Panc1 (cell line): ENCODE measurements at regions not wholly inside any gene's neighbourhood (a gene's known extent, or its start where the extent isn't known, plus 50 kb on each side); places are given as distances from the start of the nearest gene placed in this dataset.

ENCODE experiments used
- ATAC-seq: fragments of 200-7000 bp; cut with Tn5 transposase; 2 replicates; pipeline ENCODE4 v1.9.1; 2020; ENCODE audit warnings: mild to moderate bottlenecking, moderate library complexity
- BruUV-seq: library from RNA; stranded (reverse); fragments of 400-500 nt; replicated peaks from 2 replicates; lab custom pipeline; 2021; lab: Mats Ljungman, UMichigan
- CTCF ChIA-PET: fragments of 300-600 bp; sonication (Branson Sonifier 250); formaldehyde crosslinking; loops from one replicate; lab custom pipeline; 2022; ENCODE audit warnings: antibody characterized with exemption; lab: Charles Lee
- POLR2A ChIA-PET: fragments of 300-600 bp; sonication (Branson Sonifier 250); formaldehyde crosslinking; loops from one replicate; lab custom pipeline; 2022; ENCODE audit warnings: antibody characterized with exemption; lab: Charles Lee
- DNase-seq: peaks from one replicate; pipeline ENCODE4 v3.0.0-alpha.2; 2010; ENCODE audit warnings: low read depth, low spot score
- H3K27ac ChIP-seq: 2 replicates; pipeline ENCODE4 v1.5.1; 2011; ENCODE audit warnings: mild to moderate bottlenecking, low read length, inconsistent platforms
- H3K27me3 ChIP-seq: fragments of 200-500 bp; sonication (Bioruptor generic); 2 replicates; pipeline ENCODE4 v1.6.0; 2014; ENCODE audit warnings: low read length, inconsistent platforms; ENCODE audit not compliant: control insufficient read depth, insufficient read depth
- H3K36me3 ChIP-seq: fragments of 200-500 bp; sonication (Bioruptor generic); 2 replicates; pipeline ENCODE4 v1.5.1; 2014; ENCODE audit warnings: inconsistent platforms, mild to moderate bottlenecking, low read length, moderate library complexity; ENCODE audit not compliant: control insufficient read depth, insufficient read depth
- H3K4me1 ChIP-seq: 2 replicates; pipeline ENCODE4 v1.5.1; 2011; ENCODE audit warnings: inconsistent platforms, mild to moderate bottlenecking, low read length, moderate library complexity; ENCODE audit not compliant: control insufficient read depth, insufficient read depth
- H3K4me3 ChIP-seq, 2 experiments: 2 replicates each; pipeline ENCODE4 v1.5.1; 2011 to 2012; ENCODE audit warnings: low read depth in 2 of 2, low read length in 2 of 2, mild to moderate bottlenecking in 2 of 2, inconsistent platforms in 1 of 2, moderate library complexity in 1 of 2
- H3K9me3 ChIP-seq: fragments of 200-500 bp; sonication (Bioruptor generic); 2 replicates; pipeline ENCODE4 v1.5.1; 2014; ENCODE audit warnings: low read depth, mild to moderate bottlenecking, inconsistent platforms, low read length, moderate library complexity; ENCODE audit not compliant: control insufficient read depth, insufficient read depth
- CTCF ChIP-seq: fragments of 450-650 bp; IDR thresholded peaks from 2 replicates; pipeline ENCODE4 v1.5.1; 2017; ENCODE audit warnings: mild to moderate bottlenecking
- POLR2AphosphoS5 ChIP-seq: IDR thresholded peaks from 2 replicates; pipeline ENCODE4 v1.6.1; 2012; ENCODE audit warnings: mild to moderate bottlenecking, low read depth, low read length, moderate library complexity
- REST ChIP-seq, 2 experiments: IDR thresholded peaks; 2 replicates each; pipeline ENCODE4 v1.6.1; 2011 to 2012; ENCODE audit warnings: low read depth in 2 of 2, control low read depth in 1 of 2, low read length in 1 of 2, mild to moderate bottlenecking in 1 of 2, moderate library complexity in 1 of 2; ENCODE audit not compliant: insufficient read depth in 1 of 2
- SIN3A ChIP-seq: IDR thresholded peaks from 2 replicates; pipeline ENCODE4 v1.6.1; 2012; ENCODE audit warnings: low read depth, mild to moderate bottlenecking, low read length, moderate library complexity, borderline replicate concordance; ENCODE audit not compliant: insufficient read depth
- TCF7L2 ChIP-seq: IDR thresholded peaks from 2 replicates; pipeline ENCODE4 v1.6.1; 2011; ENCODE audit warnings: mild to moderate bottlenecking, low read depth, low read length, inconsistent platforms
- in situ Hi-C: cut with HindIII; loops from 2 replicates; pipeline ENCODE4 v1.10.0; 2016; ENCODE audit warnings: low sequenced_read_pairs, low pct_unique_long_range_greater_than_20kb
- intact Hi-C: fragments of 100-400 bp; cut with micrococcal nuclease; formaldehyde crosslinking; loops from one replicate; pipeline ENCODE4 v1.10.0; 2022; ENCODE audit not compliant: unreplicated experiment

- H3K27ac ChIP-seq = no peak overlapping the region
- H3K36me3 ChIP-seq = no peaks in the 10 kb centered on the region
- no TSS peak for BruUV-seq
- no peaks in the 10 kb centered on the region for H3K4me1 ChIP-seq
- TF ChIP-seq POLR2AphosphoS5 = no peak
- no peak for TF ChIP-seq TCF7L2
- TF ChIP-seq SIN3A = no peak
- no peak for TF ChIP-seq CTCF
- TF ChIP-seq REST (IDR thresholded peaks at IDR 0.05; ENCODE audit: insufficient read depth in 1 of 2, low read depth in 2 of 2, low read length in 1 of 2) = no peak
- POLR2A ChIA-PET = no interaction called here
- intact Hi-C loops = no loop called here
- no peak for ATAC-seq
- no peak for DNase-seq
- no peaks in the 10 kb centered on the region for H3K9me3 ChIP-seq
- CTCF ChIA-PET = no interaction called here
- H3K4me3 ChIP-seq = no peak overlapping the region
- in situ Hi-C loops = no loop called here
- H3K27me3 ChIP-seq = no peaks in the 10 kb centered on the region
These were observed 73.4 kb upstream of the ATG10 start for GRCh38 chr5:81898403-81898802.

GRCh38 chr5:81896764-81897163 is 75.1 kb upstream of the ATG10 start:
- CTCF ChIA-PET = no interaction called here
- H3K4me3 ChIP-seq = no peak overlapping the region
- no TSS peak for BruUV-seq
- intact Hi-C loops = no loop called here
- in situ Hi-C loops = no loop called here
- DNase-seq (no peak), ATAC-seq (no peak)
- no peak for TF ChIP-seq SIN3A
- TF ChIP-seq CTCF = no peak
- no peak for TF ChIP-seq POLR2AphosphoS5
- no peak for TF ChIP-seq REST (IDR thresholded peaks at IDR 0.05; ENCODE audit: insufficient read depth in 1 of 2, low read depth in 2 of 2, low read length in 1 of 2)
- TF ChIP-seq TCF7L2 = no peak
- H3K27ac ChIP-seq = no peak overlapping the region
- POLR2A ChIA-PET = no interaction called here
- no peaks in the 10 kb centered on the region for H3K9me3 ChIP-seq
- H3K36me3 ChIP-seq = no peaks in the 10 kb centered on the region
- no peaks in the 10 kb centered on the region for H3K27me3 ChIP-seq
- no peaks in the 10 kb centered on the region for H3K4me1 ChIP-seq
